Memory B cell (primary cell): ENCODE measurements at regions not wholly inside any gene's neighbourhood (a gene's known extent, or its start where the extent isn't known, plus 50 kb on each side); places are given as distances from the start of the nearest gene placed in this dataset.

Experiments
- ATAC-seq: fragments of 150-1000 bp; cut with Tn5 transposase; 2 replicates; pipeline ENCODE4 v1.10.0; 2021; ENCODE audit warnings: low read depth, mild to moderate bottlenecking, moderate library complexity
- DNase-seq, 2 donors: peaks; one replicate each; pipeline ENCODE4 v3.0.0; 2022; ENCODE audit warnings: low spot score in 2 of 2
- H3K27ac Mint-ChIP-seq: one replicate; pipeline ENCODE4 v1.8.0; 2022; ENCODE audit warnings: mild to moderate bottlenecking, moderate library complexity, mixed read lengths
- H3K27me3 Mint-ChIP-seq: one replicate; pipeline ENCODE4 v1.8.0; 2022; ENCODE audit warnings: mixed read lengths
- H3K36me3 Mint-ChIP-seq: one replicate; pipeline ENCODE4 v1.8.0; 2022; ENCODE audit warnings: mild to moderate bottlenecking, mixed read lengths
- H3K4me1 Mint-ChIP-seq: one replicate; pipeline ENCODE4 v1.8.0; 2022; ENCODE audit warnings: mixed read lengths
- H3K4me3 Mint-ChIP-seq: one replicate; pipeline ENCODE4 v1.8.0; 2022; ENCODE audit warnings: mild to moderate bottlenecking, moderate library complexity, mixed read lengths
- H3K9me3 Mint-ChIP-seq: one replicate; pipeline ENCODE4 v1.8.0; 2022; ENCODE audit warnings: mixed read lengths

DNA sequence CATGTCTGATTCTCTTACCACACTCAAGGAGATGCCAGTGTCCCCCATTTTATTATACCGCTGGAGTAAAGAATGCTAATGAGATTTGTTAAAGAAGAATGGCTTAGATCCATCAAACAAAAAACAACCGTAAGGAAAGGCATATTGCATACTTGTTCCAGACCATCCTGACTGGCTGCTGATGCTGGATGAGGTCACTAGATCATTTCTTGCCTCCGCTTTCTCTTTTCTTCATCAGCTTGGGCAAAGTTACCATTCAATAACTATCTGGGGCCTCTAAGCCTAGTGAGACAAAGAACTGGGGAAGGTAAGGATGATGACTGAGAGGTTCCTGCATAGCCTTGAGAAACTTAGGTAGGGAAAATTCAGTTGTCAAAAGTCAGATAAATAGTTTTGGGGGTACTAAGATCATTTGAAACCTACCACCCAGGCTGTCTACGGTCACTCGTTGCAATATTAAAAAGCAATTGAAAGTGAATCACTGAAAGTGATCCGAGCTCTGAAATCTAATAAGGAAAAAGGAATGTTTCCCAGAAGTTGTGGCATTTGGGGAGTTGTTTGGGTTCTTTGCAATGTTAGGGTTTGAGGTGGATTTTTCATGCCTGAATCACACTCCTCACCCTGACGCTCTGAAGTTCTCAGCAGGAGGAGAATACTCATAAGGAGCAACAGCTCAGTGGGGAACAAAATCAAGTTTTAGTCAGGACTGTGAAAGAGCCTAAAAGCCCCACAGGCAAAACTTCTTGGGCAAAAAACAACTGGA lies 176.8 kb downstream of the HHIPL2 start:
- no peak for ATAC-seq
- no peaks in the 10 kb centered on the region for H3K9me3 Mint-ChIP-seq
- no peaks in the 10 kb centered on the region for H3K36me3 Mint-ChIP-seq
- no peak overlapping the region for H3K4me3 Mint-ChIP-seq
- no peak overlapping the region for H3K27ac Mint-ChIP-seq
- peaks cover 5% of the 10 kb centered on the region for H3K4me1 Mint-ChIP-seq
- peaks cover 5% of the 10 kb centered on the region for H3K27me3 Mint-ChIP-seq
- DNase-seq, result no peak

DNA sequence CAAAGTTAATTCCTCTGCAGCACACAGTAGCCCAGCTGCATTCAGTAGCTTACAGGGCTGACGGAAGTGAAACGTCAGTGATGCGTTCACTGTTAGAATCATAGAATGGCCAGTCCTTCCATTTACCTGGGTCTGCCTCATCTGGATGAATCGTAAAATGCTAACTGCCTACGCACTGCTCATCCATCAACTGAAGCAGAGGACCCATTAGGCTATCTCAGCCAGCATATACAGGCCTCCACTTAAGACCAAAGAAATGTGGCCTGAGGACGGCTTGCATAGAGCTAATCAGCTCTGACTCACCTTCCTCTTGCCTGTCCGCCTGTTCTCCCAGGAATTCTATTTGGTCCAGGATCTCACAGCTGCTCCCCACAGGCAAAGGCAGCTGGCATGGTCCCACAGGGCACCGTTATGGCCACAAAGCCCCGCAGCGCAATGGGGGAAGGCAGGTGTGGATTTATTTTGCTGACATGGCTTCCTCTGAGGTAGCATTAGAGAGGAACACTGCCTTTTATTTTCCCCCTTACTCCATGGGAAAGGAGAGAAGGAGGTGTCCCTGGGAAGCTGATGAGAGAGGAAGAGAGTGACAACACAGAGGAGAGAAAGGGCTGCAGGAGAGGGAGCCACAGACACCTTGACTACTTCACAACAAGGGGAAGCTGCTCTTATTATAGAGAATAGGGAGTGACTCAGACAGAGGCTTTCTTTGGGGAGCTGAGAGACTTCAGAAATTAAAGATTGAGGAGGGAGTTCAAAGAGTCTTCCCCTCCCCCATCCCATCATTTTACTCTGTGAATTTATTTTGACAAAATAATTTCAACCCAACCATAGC lies 177.6 kb downstream of the HHIPL2 start:
- peaks cover 5% of the 10 kb centered on the region for H3K4me1 Mint-ChIP-seq
- H3K36me3 Mint-ChIP-seq, result no peaks in the 10 kb centered on the region
- no peaks in the 10 kb centered on the region for H3K9me3 Mint-ChIP-seq
- DNase-seq (no peak), ATAC-seq (no peak)
- H3K27ac Mint-ChIP-seq, result no peak overlapping the region
- H3K4me3 Mint-ChIP-seq, result no peak overlapping the region
- peaks cover 8% of the 10 kb centered on the region for H3K27me3 Mint-ChIP-seq

DNA sequence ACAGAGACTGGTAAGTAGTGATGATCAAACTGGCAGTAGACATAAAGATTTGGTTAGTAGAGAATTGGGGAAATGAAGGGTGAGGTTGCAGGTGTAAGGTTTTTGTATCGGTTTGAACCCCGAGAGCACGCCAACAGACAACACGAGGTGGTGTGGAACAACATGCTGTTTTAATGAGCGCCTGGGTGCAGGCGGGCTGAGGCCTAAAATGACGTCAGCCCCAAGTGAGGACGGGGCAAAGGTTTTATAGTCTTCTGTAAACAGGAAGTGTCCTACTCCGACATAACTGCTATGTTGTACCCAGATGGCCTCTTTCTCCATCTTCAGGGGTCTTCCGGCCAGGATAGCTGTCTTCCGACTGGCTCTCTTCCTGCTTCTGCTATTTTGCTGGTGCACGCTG lies 178.8 kb downstream of the HHIPL2 start:
- DNase-seq (no peak), ATAC-seq (no peak)
- no peaks in the 10 kb centered on the region for H3K36me3 Mint-ChIP-seq
- H3K9me3 Mint-ChIP-seq, result no peaks in the 10 kb centered on the region
- H3K4me3 Mint-ChIP-seq, result no peak overlapping the region
- H3K4me1 Mint-ChIP-seq, result peaks cover 5% of the 10 kb centered on the region
- H3K27ac Mint-ChIP-seq, result no peak overlapping the region
- peaks cover 8% of the 10 kb centered on the region for H3K27me3 Mint-ChIP-seq

DNA sequence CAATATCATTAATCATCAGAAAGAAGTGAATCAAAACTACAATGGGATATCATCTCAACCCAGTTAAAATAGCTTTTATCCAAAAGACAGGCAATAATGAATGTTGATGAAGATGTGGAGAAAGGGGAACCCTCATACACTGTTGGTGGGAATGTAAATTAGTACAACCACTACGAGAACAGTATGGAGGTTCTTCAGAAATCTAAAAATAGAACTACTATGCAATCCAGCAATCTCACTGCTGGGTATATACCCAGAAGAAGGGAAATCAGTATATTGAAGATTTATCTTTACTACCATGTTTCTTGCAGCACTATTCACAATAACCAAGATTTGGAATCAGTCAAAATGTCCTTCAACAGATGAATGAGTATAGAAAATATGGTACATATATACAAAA lies 189.8 kb downstream of the HHIPL2 start:
- DNase-seq (no peak), ATAC-seq (no peak)
- no peak overlapping the region for H3K27ac Mint-ChIP-seq
- H3K27me3 Mint-ChIP-seq, result peaks cover 3% of the 10 kb centered on the region
- peaks cover 2% of the 10 kb centered on the region for H3K36me3 Mint-ChIP-seq
- peaks cover 5% of the 10 kb centered on the region for H3K9me3 Mint-ChIP-seq
- no peak overlapping the region for H3K4me3 Mint-ChIP-seq
- peaks cover 3% of the 10 kb centered on the region for H3K4me1 Mint-ChIP-seq

DNA sequence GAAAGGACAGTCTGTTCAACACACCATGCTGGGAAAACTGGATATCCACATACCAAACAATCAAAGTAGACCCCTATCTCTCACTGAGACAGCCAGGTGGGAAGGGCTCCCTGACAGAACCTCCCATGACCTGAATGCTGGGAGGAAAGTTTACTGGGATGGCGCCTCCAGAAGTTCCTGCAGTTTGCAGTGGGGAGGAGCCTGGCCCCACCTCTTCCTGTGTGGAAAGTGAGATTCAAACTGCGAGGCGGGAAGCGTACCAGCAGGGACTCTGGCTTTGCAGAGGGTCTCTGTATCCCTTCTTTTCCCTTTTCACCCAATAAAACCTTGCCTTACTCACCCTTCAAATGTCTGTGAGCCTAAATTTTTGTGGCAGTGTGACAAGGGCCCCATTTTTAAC lies 190.7 kb downstream of the HHIPL2 start:
- Mint-ChIP-seq H3K4me1 (peaks cover 3% of the 10 kb centered on the region), H3K4me3 (no peak overlapping the region), H3K27ac (no peak overlapping the region), H3K36me3 (peaks cover 2% of the 10 kb centered on the region), H3K27me3 (peaks cover 3% of the 10 kb centered on the region), H3K9me3 (peaks cover 5% of the 10 kb centered on the region)
- DNase-seq (no peak), ATAC-seq (no peak)

DNA sequence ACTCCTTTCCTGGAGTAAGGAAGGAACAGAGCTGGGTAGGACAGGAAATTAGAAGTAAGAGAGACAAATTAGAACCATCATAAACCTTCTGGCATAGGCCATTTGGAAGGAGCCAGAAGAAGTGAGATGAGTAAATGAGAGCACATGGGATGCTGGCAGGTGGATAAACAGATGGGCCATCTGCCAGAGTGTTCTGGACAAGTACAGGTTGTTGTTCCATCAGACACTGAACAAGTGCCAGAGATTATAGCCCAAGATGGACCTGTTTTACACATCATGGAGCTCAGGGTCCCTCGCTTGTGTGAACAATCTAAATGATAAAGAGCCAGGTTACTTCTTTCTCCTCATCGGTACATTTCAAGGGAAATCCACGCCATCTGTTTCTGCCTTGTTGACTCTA lies 200.3 kb downstream of the HHIPL2 start:
- Mint-ChIP-seq H3K9me3 (no peaks in the 10 kb centered on the region), H3K36me3 (no peaks in the 10 kb centered on the region), H3K4me1 (peaks cover 2% of the 10 kb centered on the region), H3K4me3 (no peak overlapping the region), H3K27me3 (peaks cover 15% of the 10 kb centered on the region), H3K27ac (no peak overlapping the region)
- DNase-seq, result no peak
- ATAC-seq, result no peak

DNA sequence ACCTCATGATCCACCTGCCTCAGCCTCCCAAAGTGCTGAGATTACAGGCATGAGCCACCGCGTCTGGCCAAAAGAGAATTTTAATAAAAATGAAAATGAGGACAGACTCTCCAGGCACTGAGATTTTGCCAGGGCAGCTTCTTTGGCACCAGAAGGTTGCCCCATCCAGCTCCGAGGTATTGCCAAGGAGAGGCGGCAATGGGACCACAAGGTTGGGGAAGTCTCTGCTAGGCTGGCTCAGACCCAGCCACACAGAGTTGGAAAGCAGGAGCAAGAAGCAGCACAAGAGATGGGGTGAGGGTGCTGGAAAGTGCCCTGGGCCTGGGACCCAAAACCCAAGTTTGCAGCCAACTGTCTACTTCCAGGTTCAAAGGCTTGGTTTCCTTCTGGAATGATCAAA lies 200.9 kb downstream of the HHIPL2 start:
- Mint-ChIP-seq H3K36me3 (no peaks in the 10 kb centered on the region), H3K27me3 (peaks cover 15% of the 10 kb centered on the region), H3K27ac (no peak overlapping the region), H3K4me1 (peaks cover 2% of the 10 kb centered on the region), H3K4me3 (no peak overlapping the region), H3K9me3 (no peaks in the 10 kb centered on the region)
- DNase-seq, result no peak
- no peak for ATAC-seq

DNA sequence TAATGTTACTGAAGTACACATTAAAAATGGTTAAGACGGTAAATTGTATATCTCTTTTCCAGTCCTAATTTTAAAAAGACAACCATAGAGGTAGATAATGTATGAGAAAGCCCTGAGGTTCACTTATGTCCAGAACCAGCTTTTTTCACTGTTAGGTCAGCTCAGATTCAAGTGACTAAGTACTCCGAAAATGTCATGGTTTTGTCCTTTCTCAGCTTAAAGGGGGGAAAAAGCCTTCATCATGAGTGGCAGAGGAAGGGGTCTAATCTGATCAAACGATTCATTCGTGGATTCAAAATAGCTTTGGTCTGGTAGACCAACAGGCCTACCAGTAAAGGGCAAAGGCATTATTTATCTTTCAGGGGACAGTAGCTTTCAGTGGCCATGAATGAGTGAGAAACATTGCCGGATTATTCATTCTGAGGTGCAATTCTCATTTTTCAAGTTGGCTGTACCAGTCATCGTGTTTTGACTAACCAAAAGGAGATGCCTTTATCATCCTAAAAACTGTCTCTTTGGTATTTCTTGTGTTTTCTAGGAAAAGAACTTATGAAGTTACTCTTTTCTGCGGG lies 208.4 kb downstream of the HHIPL2 start:
- Mint-ChIP-seq H3K27ac (no peak overlapping the region), H3K9me3 (no peaks in the 10 kb centered on the region), H3K4me1 (peaks cover 2% of the 10 kb centered on the region), H3K27me3 (peaks cover 9% of the 10 kb centered on the region), H3K36me3 (no peaks in the 10 kb centered on the region), H3K4me3 (no peak overlapping the region)
- DNase-seq (no peak), ATAC-seq (no peak)

DNA sequence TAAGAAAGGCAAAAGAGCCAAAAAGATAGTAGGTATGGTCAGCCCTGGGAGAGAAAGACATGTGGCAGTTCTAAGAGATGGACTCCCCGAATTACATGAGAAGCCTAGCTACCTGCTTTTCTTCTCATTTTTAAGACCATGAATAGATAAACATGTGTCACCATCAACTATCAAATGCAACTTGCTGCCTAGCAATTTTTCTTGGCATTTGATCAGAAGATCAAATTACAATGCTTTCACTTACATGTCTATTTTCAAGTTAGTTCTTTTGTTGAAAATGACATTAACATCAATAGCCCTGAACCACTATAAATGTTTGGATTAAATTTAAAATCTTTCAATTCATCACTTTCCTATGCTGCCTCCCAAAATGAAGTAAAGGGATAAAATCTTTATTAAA lies 212.3 kb downstream of the HHIPL2 start:
- H3K27ac Mint-ChIP-seq, result no peak overlapping the region
- no peak overlapping the region for H3K4me3 Mint-ChIP-seq
- H3K36me3 Mint-ChIP-seq, result no peaks in the 10 kb centered on the region
- no peaks in the 10 kb centered on the region for H3K4me1 Mint-ChIP-seq
- no peak for ATAC-seq
- no peaks in the 10 kb centered on the region for H3K9me3 Mint-ChIP-seq
- DNase-seq, result no peak
- peaks cover 8% of the 10 kb centered on the region for H3K27me3 Mint-ChIP-seq

DNA sequence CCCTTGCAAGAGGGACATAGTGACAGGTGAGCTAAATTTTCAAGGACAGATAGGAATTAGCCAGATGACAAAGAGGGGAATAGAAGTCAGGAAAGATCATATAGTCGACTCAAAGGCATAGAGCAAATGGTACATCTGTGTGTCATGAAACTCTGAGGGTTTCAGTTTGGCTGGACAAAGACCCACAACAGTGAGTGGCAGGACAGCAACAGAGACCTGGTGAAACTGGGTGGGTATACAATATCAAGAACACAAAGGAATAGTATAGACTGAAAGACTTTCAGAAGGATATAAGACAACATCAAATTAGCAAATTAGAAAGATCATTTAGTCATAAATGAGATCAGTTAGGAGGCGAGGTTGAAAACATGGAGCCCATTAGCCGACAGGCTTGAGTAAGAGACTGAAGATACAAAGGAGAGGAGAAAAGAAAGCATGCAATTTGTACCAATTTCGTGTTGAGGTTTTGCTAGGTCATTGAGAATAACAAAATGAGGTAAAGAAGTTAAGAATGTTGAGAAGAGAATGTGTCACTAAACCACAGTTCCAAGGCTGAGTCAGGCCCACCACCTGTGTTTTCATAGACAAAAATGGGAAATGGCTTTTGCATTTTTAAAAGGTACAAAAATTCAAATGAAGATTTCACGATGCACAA lies 213.8 kb downstream of the HHIPL2 start:
- no peaks in the 10 kb centered on the region for H3K36me3 Mint-ChIP-seq
- ATAC-seq, result no peak
- no peaks in the 10 kb centered on the region for H3K4me1 Mint-ChIP-seq
- H3K4me3 Mint-ChIP-seq, result no peak overlapping the region
- no peak overlapping the region for H3K27ac Mint-ChIP-seq
- peaks cover 8% of the 10 kb centered on the region for H3K27me3 Mint-ChIP-seq
- DNase-seq, result no peak
- no peaks in the 10 kb centered on the region for H3K9me3 Mint-ChIP-seq

DNA sequence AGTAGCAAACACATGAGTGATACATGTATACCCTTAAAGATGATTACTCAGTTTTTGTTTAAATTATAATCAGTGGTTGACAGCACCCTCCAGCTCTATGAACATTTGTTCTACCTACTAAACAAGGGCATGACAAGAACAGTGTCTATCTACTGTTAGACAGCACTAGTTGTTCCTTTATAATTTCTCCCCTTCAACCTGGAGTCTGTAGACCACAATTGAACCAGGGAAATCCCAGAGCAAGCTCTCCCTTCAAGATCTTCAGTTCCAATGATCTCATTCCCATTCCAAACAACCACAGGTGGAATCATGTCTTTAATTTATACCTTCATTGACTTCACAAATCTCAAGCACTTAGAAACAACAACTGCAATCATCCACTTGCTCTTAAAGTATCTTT lies 216.1 kb downstream of the HHIPL2 start:
- no peaks in the 10 kb centered on the region for H3K36me3 Mint-ChIP-seq
- no peaks in the 10 kb centered on the region for H3K9me3 Mint-ChIP-seq
- H3K27me3 Mint-ChIP-seq, result peaks cover 2% of the 10 kb centered on the region
- no peaks in the 10 kb centered on the region for H3K4me1 Mint-ChIP-seq
- no peak overlapping the region for H3K27ac Mint-ChIP-seq
- DNase-seq (no peak), ATAC-seq (no peak)
- H3K4me3 Mint-ChIP-seq, result no peak overlapping the region

DNA sequence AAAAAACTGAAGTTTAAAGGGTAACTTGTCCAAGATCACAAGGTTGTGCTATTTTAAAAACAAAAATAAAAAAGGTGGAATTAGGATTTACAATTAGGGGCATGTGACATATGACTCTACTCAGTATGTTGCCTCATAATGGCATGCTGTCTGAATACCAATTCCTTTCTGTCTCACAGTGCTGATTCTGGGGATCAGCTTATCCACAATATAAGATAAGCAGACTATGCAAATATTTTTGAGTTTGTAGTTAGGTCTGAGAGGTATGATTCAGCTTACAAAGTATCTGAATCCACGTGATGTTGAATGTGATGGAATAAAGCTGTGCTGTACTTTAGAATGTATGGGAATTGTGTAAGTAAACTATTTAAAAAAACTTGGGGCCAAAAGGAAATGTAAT lies 216.6 kb downstream of the HHIPL2 start:
- no peaks in the 10 kb centered on the region for H3K4me1 Mint-ChIP-seq
- H3K27me3 Mint-ChIP-seq, result peaks cover 2% of the 10 kb centered on the region
- H3K4me3 Mint-ChIP-seq, result no peak overlapping the region
- H3K36me3 Mint-ChIP-seq, result no peaks in the 10 kb centered on the region
- ATAC-seq (no peak), DNase-seq (no peak)
- H3K27ac Mint-ChIP-seq, result no peak overlapping the region
- H3K9me3 Mint-ChIP-seq, result no peaks in the 10 kb centered on the region

DNA sequence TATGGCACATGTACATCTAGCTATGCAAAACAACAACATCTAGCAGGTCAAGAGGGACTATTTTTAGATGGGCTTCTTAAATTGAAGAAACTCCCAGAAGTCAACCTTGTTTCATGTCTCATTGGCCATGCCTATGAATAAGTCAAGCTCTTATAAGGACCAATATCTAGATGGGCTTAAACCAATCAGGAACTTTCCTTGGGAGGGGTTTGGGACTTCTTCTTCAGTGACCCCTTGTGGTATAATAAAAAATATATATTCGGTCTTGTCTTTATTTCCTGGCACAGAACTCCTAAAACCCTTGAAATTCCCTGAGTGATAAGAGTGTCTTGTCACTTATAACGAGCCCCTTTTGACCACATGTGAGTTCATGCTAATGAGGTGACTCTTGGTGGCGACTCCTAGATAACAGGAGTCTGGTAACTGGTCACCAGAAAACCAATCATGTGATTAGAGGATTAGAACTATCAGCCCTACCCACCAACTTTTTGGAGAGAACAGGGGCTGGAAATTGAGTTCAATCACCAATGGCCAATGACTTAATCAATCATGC lies 218.3 kb downstream of the HHIPL2 start:
- H3K27me3 Mint-ChIP-seq, result no peaks in the 10 kb centered on the region
- ATAC-seq, result no peak
- no peaks in the 10 kb centered on the region for H3K9me3 Mint-ChIP-seq
- no peak overlapping the region for H3K27ac Mint-ChIP-seq
- no peak for DNase-seq
- no peaks in the 10 kb centered on the region for H3K36me3 Mint-ChIP-seq
- no peaks in the 10 kb centered on the region for H3K4me1 Mint-ChIP-seq
- no peak overlapping the region for H3K4me3 Mint-ChIP-seq

DNA sequence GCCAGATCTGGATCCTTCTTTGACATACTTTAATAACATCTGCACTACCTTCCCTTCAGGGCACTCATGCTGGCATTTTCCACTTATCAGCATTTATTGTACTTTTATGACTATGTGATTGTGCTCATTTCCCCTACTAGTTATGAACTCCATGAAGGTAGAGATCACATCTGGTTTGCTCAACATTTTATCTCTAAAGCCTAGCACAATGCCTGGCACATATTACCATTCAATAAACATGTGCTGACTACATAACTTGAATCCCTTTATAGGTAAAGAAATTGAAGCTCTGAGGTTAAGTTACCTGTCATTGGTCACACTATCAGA lies 221.2 kb downstream of the HHIPL2 start:
- peaks cover 3% of the 10 kb centered on the region for H3K9me3 Mint-ChIP-seq
- H3K27me3 Mint-ChIP-seq, result peaks cover 3% of the 10 kb centered on the region
- no peak overlapping the region for H3K27ac Mint-ChIP-seq
- no peaks in the 10 kb centered on the region for H3K4me1 Mint-ChIP-seq
- ATAC-seq (no peak), DNase-seq (no peak)
- no peak overlapping the region for H3K4me3 Mint-ChIP-seq
- H3K36me3 Mint-ChIP-seq, result no peaks in the 10 kb centered on the region
